ENCODE measurements at regions not wholly inside any gene's neighbourhood (a gene's known extent, or its start where the extent isn't known, plus 50 kb on each side); places are given as distances from the start of the nearest gene placed in this dataset.

GRCh38 chr15:45796433-45796832 lies 161.6 kb downstream of the SQOR start:
- TF ChIP-seq CTCF (conservative IDR thresholded peaks at IDR 0.05; ENCODE audit: low read length) (no peak), EZH2phosphoT487 (IDR thresholded peaks at IDR 0.05; ENCODE audit: borderline replicate concordance, low read depth, low read length) (no peak)

All from OCI-LY7 (cell line).